HepG2 (cell line): ENCODE measurements at regions not wholly inside any gene's neighbourhood (a gene's known extent, or its start where the extent isn't known, plus 50 kb on each side); places are given as distances from the start of the nearest gene placed in this dataset.

ENCODE experiments used
- ARHGAP35 ChIP-seq: sonication (generic); formaldehyde crosslinking; IDR thresholded peaks from 2 replicates; pipeline ENCODE4 v1.9.0; 2022; ENCODE audit warnings: mild to moderate bottlenecking, inconsistent platforms, moderate library complexity, missing genetic modification reagents, borderline replicate concordance
- BATF2 ChIP-seq: sonication (generic); formaldehyde crosslinking; IDR thresholded peaks from 2 replicates; pipeline ENCODE4 v1.8.0; 2022; ENCODE audit warnings: mild to moderate bottlenecking, missing genetic modification reagents, moderate library complexity
- FOXA1 ChIP-seq, 2 experiments: fragments of 450-650 bp in 1 of 2; sonication (generic) in 1 of 2; formaldehyde crosslinking in 1 of 2; IDR thresholded peaks; 2 replicates each; pipeline versions ENCODE4 v1.4.0 to v1.6.1; 2016 to 2020; ENCODE audit warnings: missing genetic modification reagents in 1 of 2
- NBN ChIP-seq: fragments of 450-650 bp; conservative IDR thresholded peaks from 2 replicates; pipeline ENCODE4 v1.6.1; 2017
- PLRG1 ChIP-seq: fragments of 450-650 bp; conservative IDR thresholded peaks from 2 replicates; pipeline ENCODE4 v1.6.1; 2016
- SAFB2 ChIP-seq: sonication (generic); formaldehyde crosslinking; IDR thresholded peaks from 2 replicates; pipeline ENCODE4 v1.5.1; 2020; ENCODE audit warnings: missing genetic modification reagents, low read depth, mild to moderate bottlenecking, borderline replicate concordance
- SKIL ChIP-seq: sonication (generic); formaldehyde crosslinking; IDR thresholded peaks from 2 replicates; pipeline ENCODE4 v1.8.0; 2022; ENCODE audit warnings: missing genetic modification reagents, mild to moderate bottlenecking, moderate library complexity, borderline replicate concordance
- SNAPC4 ChIP-seq: sonication (generic); formaldehyde crosslinking; IDR thresholded peaks from 2 replicates; pipeline ENCODE4 v1.4.0; 2020; ENCODE audit warnings: mild to moderate bottlenecking, missing genetic modification reagents
- ZNF33B ChIP-seq: sonication (generic); formaldehyde crosslinking; IDR thresholded peaks from 2 replicates; pipeline ENCODE4 v1.5.1; 2020; ENCODE audit warnings: mild to moderate bottlenecking, missing genetic modification reagents
- ZNF740 ChIP-seq: sonication (generic); formaldehyde crosslinking; IDR thresholded peaks from 2 replicates; pipeline ENCODE4 v1.4.0; 2020; ENCODE audit warnings: missing genetic modification reagents
- ZNF777 ChIP-seq: sonication (generic); formaldehyde crosslinking; IDR thresholded peaks from 2 replicates; pipeline ENCODE4 v1.4.0; 2020; ENCODE audit warnings: missing genetic modification reagents

GRCh38 chr20:50381075-50381732, 129.0 kb upstream of the PTPN1 start (continued):
- no peak for TF ChIP-seq SNAPC4 (CRISPR knock-in tag)
- no peak for TF ChIP-seq ZNF740 (CRISPR knock-in tag)
- TF ChIP-seq PLRG1 = 0 out of 2 replicates have a peak, but pooled peaks have one; percentile 31
- no peak for TF ChIP-seq SAFB2
- TF ChIP-seq ZNF33B (CRISPR knock-in tag) = no peak
- peak; percentile 71; the same call in 1 of the 2 replicates for TF ChIP-seq NBN
- TF ChIP-seq FOXA1 (IDR thresholded peaks at IDR 0.05) = peak; percentile 53
- TF ChIP-seq FOXA1 (CRISPR knock-in tag; IDR thresholded peaks at IDR 0.05) = no peak
- TF ChIP-seq BATF2 = 0 out of 2 replicates have a peak, but pooled peaks have one; percentile 20
- TF ChIP-seq ZNF777 (CRISPR knock-in tag) = no peak
- peak; percentile 46; the same call in 1 of the 2 replicates for TF ChIP-seq SKIL (CRISPR knock-in tag)
- peak; percentile 57; the same call in 1 of the 2 replicates for TF ChIP-seq ARHGAP35 (CRISPR knock-in tag)
